ENCODE measurements at regions not wholly inside any gene's neighbourhood (a gene's known extent, or its start where the extent isn't known, plus 50 kb on each side); places are given as distances from the start of the nearest gene placed in this dataset.

DNA sequence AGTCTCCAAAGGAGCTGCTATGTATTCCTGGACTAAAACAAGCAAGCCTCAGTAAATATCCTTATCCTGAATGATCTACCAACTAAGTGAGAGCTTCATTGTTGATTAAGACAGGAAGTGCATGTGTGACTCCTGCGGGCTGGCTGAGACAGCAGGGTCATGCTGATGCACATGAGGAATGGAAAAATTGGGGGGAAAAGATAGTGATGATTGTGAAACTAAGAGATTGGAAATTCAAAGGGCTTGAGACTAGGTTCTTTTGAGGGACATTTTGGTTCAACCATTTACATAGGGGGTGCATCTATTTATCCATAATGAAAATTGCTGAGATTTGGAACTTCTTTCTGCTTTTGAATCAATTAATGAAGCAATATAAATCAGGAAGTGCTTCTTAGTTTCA lies 61.1 kb upstream of the C1QTNF7 start:
- Histone ChIP-seq H3K9me2 (replicated peaks; ENCODE audit: control insufficient read depth, low read length) (no peaks in the 10 kb centered on the region), H3K36me3 (ENCODE audit: control insufficient read depth, low read length) (no peaks in the 10 kb centered on the region), H3K9me3 (ENCODE audit: control insufficient read depth, insufficient read depth, low read length) (no peaks in the 10 kb centered on the region), H3K4me2 (ENCODE audit: low read length) (no peak overlapping the region), H3K27me3 (ENCODE audit: control insufficient read depth, low read length) (no peaks in the 10 kb centered on the region), H3K27ac (ENCODE audit: low read depth, low read length) (no peak overlapping the region), H3K79me2 (ENCODE audit: control insufficient read depth, low read length) (no peaks in the 10 kb centered on the region), H3K4me3 (ENCODE audit: low read length) (no peak overlapping the region), H4K20me1 (ENCODE audit: control insufficient read depth, insufficient read depth, low read depth, low read length) (no peaks in the 10 kb centered on the region), H3F3A (ENCODE audit: control insufficient read depth, insufficient read depth) (no peaks in the 10 kb centered on the region), H3K4me1 (ENCODE audit: control insufficient read depth, low read length) (no peaks in the 10 kb centered on the region)
- TF ChIP-seq, protein P1, sequence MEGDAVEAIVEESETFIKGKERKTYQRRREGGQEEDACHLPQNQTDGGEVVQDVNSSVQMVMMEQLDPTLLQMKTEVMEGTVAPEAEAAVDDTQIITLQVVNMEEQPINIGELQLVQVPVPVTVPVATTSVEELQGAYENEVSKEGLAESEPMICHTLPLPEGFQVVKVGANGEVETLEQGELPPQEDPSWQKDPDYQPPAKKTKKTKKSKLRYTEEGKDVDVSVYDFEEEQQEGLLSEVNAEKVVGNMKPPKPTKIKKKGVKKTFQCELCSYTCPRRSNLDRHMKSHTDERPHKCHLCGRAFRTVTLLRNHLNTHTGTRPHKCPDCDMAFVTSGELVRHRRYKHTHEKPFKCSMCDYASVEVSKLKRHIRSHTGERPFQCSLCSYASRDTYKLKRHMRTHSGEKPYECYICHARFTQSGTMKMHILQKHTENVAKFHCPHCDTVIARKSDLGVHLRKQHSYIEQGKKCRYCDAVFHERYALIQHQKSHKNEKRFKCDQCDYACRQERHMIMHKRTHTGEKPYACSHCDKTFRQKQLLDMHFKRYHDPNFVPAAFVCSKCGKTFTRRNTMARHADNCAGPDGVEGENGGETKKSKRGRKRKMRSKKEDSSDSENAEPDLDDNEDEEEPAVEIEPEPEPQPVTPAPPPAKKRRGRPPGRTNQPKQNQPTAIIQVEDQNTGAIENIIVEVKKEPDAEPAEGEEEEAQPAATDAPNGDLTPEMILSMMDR (IDR thresholded peaks at IDR 0.05; ENCODE audit: low read depth, low read length, poor library complexity, severe bottlenecking): no peak
- TF ChIP-seq EZH2phosphoT487 (IDR thresholded peaks at IDR 0.05; ENCODE audit: borderline replicate concordance, low read length): no peak

DNA sequence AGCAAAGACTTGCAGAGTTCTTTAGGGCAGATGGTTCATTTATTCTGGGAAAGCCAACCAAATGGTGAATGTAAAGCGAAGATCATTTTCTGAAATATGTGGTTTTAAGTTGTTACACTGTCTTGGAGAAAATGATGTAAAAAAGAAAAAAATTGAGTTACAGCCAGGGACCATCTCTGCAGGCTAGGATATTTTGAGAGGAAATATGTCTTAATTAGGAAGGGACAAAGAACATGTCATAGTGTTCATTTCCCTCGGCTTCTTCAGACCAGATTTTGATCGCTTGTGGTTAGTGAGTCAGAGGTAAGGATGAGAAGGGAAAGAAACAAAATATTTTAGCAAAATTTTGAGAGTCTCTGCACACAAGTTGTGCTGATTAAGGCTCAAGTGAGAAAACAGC lies 59.0 kb upstream of the C1QTNF7 start:
- H3K4me1 ChIP-seq (ENCODE audit: control insufficient read depth, low read length): no peaks in the 10 kb centered on the region
- H3K9me3 ChIP-seq (ENCODE audit: control insufficient read depth, insufficient read depth, low read length): no peaks in the 10 kb centered on the region
- no peaks in the 10 kb centered on the region for H3K36me3 ChIP-seq (ENCODE audit: control insufficient read depth, low read length)
- no peak overlapping the region for H3K4me3 ChIP-seq (ENCODE audit: low read length)
- TF ChIP-seq EZH2phosphoT487 (IDR thresholded peaks at IDR 0.05; ENCODE audit: borderline replicate concordance, low read length): no peak
- TF ChIP-seq, protein P1 (IDR thresholded peaks at IDR 0.05; ENCODE audit: low read depth, low read length, poor library complexity, severe bottlenecking): no peak
- H3K27me3 ChIP-seq (ENCODE audit: control insufficient read depth, low read length): no peaks in the 10 kb centered on the region
- H3K4me2 ChIP-seq (ENCODE audit: low read length): no peak overlapping the region
- no peaks in the 10 kb centered on the region for H3K79me2 ChIP-seq (ENCODE audit: control insufficient read depth, low read length)
- no peaks in the 10 kb centered on the region for H4K20me1 ChIP-seq (ENCODE audit: control insufficient read depth, insufficient read depth, low read depth, low read length)
- no peaks in the 10 kb centered on the region for H3F3A ChIP-seq (ENCODE audit: control insufficient read depth, insufficient read depth)
- H3K27ac ChIP-seq (ENCODE audit: low read depth, low read length): no peak overlapping the region
- H3K9me2 ChIP-seq (replicated peaks; ENCODE audit: control insufficient read depth, low read length): no peaks in the 10 kb centered on the region

DNA sequence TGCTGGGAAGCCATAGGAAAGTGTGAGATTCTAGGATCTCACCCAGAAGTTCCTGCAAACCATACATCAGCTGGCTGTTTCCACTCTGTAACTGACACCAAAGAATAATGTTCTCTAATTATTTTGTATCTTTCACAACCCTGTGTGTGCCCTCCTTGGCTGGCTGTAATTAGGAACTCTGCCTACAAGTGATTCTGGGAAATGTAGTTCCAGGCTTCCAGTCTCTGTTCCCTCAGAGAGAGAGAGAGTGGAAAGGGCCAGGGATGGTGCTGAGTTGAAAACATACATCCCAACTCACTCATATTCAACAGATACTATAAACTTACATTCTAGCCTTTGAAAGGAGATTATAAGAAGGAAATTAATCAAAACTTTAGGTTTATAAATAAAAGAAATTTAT lies 57.5 kb upstream of the C1QTNF7 start:
- no peak overlapping the region for H3K27ac ChIP-seq (ENCODE audit: low read depth, low read length)
- no peaks in the 10 kb centered on the region for H3K4me1 ChIP-seq (ENCODE audit: control insufficient read depth, low read length)
- no peaks in the 10 kb centered on the region for H3K9me3 ChIP-seq (ENCODE audit: control insufficient read depth, insufficient read depth, low read length)
- no peaks in the 10 kb centered on the region for H3K36me3 ChIP-seq (ENCODE audit: control insufficient read depth, low read length)
- no peaks in the 10 kb centered on the region for H3K79me2 ChIP-seq (ENCODE audit: control insufficient read depth, low read length)
- no peaks in the 10 kb centered on the region for H3F3A ChIP-seq (ENCODE audit: control insufficient read depth, insufficient read depth)
- no peaks in the 10 kb centered on the region for H4K20me1 ChIP-seq (ENCODE audit: control insufficient read depth, insufficient read depth, low read depth, low read length)
- TF ChIP-seq EZH2phosphoT487 (IDR thresholded peaks at IDR 0.05; ENCODE audit: borderline replicate concordance, low read length): no peak
- TF ChIP-seq, protein P1 (IDR thresholded peaks at IDR 0.05; ENCODE audit: low read depth, low read length, poor library complexity, severe bottlenecking): no peak
- H3K4me3 ChIP-seq (ENCODE audit: low read length): no peak overlapping the region
- H3K27me3 ChIP-seq (ENCODE audit: control insufficient read depth, low read length): no peaks in the 10 kb centered on the region
- no peaks in the 10 kb centered on the region for H3K9me2 ChIP-seq (replicated peaks; ENCODE audit: control insufficient read depth, low read length)
- no peak overlapping the region for H3K4me2 ChIP-seq (ENCODE audit: low read length)

DNA sequence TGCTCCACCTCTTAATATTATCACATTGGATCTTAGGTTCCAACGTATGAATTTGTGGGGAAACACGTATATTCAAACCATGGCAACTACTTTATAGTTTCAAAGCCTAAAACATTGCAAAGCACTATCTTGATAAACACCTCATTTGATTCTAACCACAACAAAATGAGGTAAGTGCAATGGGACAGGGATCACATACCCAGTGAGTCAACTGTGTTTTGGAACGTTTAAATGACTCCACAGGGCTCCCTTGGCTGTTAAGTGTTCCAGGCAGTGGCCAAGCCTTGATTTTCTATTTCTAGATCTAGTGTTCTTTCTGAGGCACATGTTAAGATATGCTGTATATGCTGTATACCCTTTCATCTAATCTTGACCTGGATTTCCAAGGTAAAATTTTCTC lies 54.5 kb upstream of the C1QTNF7 start:
- Histone ChIP-seq H3F3A (ENCODE audit: control insufficient read depth, insufficient read depth) (no peaks in the 10 kb centered on the region), H3K27ac (ENCODE audit: low read depth, low read length) (no peak overlapping the region), H3K9me3 (ENCODE audit: control insufficient read depth, insufficient read depth, low read length) (no peaks in the 10 kb centered on the region), H3K27me3 (ENCODE audit: control insufficient read depth, low read length) (no peaks in the 10 kb centered on the region), H3K79me2 (ENCODE audit: control insufficient read depth, low read length) (no peaks in the 10 kb centered on the region), H3K9me2 (replicated peaks; ENCODE audit: control insufficient read depth, low read length) (no peaks in the 10 kb centered on the region), H3K4me1 (ENCODE audit: control insufficient read depth, low read length) (no peaks in the 10 kb centered on the region), H3K4me3 (ENCODE audit: low read length) (no peak overlapping the region), H3K36me3 (ENCODE audit: control insufficient read depth, low read length) (no peaks in the 10 kb centered on the region), H4K20me1 (ENCODE audit: control insufficient read depth, insufficient read depth, low read depth, low read length) (no peaks in the 10 kb centered on the region), H3K4me2 (ENCODE audit: low read length) (no peak overlapping the region)
- TF ChIP-seq, protein P1 (IDR thresholded peaks at IDR 0.05; ENCODE audit: low read depth, low read length, poor library complexity, severe bottlenecking): no peak
- TF ChIP-seq EZH2phosphoT487 (IDR thresholded peaks at IDR 0.05; ENCODE audit: borderline replicate concordance, low read length): no peak

Measured in DOHH2 (cell line).